Calu3 (cell line): ENCODE measurements at regions not wholly inside any gene's neighbourhood (a gene's known extent, or its start where the extent isn't known, plus 50 kb on each side); places are given as distances from the start of the nearest gene placed in this dataset.

ENCODE experiments used
- BruUV-seq: library from RNA; stranded (reverse); fragments of 400-500 nt; replicated peaks from 2 replicates; lab custom pipeline; 2021; lab: Mats Ljungman, UMichigan
- CTCF ChIA-PET: fragments of 300-600 bp; sonication (Branson Sonifier 250); formaldehyde crosslinking; loops from one replicate; lab custom pipeline; 2022; ENCODE audit warnings: antibody characterized with exemption; lab: Charles Lee
- DNase-seq: peaks from one replicate; pipeline ENCODE4 v3.0.0; 2022
- H3K27ac Mint-ChIP-seq: one replicate; pipeline ENCODE4 v1.8.0; 2022; ENCODE audit warnings: mixed read lengths; ENCODE audit not compliant: unreplicated experiment
- H3K27me3 Mint-ChIP-seq: one replicate; pipeline ENCODE4 v1.8.0; 2022; ENCODE audit warnings: mixed read lengths; ENCODE audit not compliant: unreplicated experiment
- H3K36me3 Mint-ChIP-seq: one replicate; pipeline ENCODE4 v1.8.0; 2022; ENCODE audit warnings: mild to moderate bottlenecking, moderate library complexity, mixed read lengths; ENCODE audit not compliant: insufficient read depth, unreplicated experiment
- H3K4me1 Mint-ChIP-seq: one replicate; pipeline ENCODE4 v1.8.0; 2022; ENCODE audit warnings: mild to moderate bottlenecking, low read depth, mixed read lengths; ENCODE audit not compliant: unreplicated experiment
- H3K4me3 Mint-ChIP-seq: one replicate; pipeline ENCODE4 v1.8.0; 2022; ENCODE audit warnings: mild to moderate bottlenecking, low read depth, moderate library complexity, mixed read lengths; ENCODE audit not compliant: unreplicated experiment
- H3K9me3 Mint-ChIP-seq: one replicate; pipeline ENCODE4 v1.8.0; 2022; ENCODE audit warnings: low read depth, mixed read lengths; ENCODE audit not compliant: unreplicated experiment
- intact Hi-C: fragments of 100-400 bp; cut with micrococcal nuclease; formaldehyde crosslinking; loops from one replicate; pipeline ENCODE4 v1.10.0; 2022; ENCODE audit not compliant: unreplicated experiment
- TF ChIP-seq, protein P1 (sequence below): fragments of 200-600 bp; IDR thresholded peaks from one replicate; pipeline ENCODE4 v1.8.0; 2022; ENCODE audit warnings: antibody characterized with exemption; ENCODE audit not compliant: unreplicated experiment

DNA sequence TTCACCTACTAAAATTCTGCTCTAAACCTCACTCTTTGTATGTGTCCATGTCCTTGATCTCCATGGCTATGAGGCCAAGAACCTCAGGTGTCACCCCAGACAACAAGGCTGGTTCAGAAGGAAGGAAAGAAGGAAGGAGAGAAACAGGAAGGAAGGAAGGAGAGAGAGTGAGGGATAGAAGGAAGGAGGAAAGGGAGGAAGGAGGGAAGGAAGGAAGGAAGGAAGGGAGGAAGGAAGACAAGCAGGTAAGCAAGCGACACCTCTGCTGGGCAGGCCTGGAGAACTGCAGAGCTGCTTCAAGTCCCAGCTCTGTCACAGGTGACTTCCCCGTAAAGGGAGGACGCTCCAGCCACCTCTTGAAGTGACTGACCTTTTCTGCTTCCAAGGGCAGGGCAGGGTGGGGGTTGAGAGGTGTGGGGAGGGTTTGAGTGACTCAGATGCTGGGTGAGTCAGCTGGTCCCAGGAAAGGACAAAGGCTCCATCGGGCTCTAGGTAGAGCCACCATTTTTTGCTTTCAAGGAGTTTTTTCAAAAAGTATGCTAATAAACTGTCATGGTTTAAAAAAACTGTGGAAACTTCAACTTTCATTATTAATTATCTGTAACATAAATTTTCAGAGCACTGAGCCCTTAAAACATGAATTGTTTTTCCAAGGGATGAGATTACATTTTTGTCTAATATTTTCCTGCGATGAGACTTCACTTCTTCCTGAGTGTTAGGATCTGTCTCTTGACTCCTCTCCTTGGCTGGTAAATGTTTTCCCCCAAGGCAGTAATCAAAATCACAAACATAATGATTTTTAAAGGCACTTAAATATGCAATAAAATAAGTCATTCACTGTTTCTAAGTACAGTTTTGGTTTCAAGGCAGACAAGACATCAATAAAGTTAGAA lies 90.1 kb upstream of the L3MBTL4 start:
- Mint-ChIP-seq H3K4me3 (no peak overlapping the region), H3K4me1 (no peaks in the 10 kb centered on the region), H3K27me3 (peaks cover 66% of the 10 kb centered on the region), H3K36me3 (no peaks in the 10 kb centered on the region), H3K9me3 (peaks cover 2% of the 10 kb centered on the region), H3K27ac (no peak overlapping the region)
- TF ChIP-seq, protein P1, sequence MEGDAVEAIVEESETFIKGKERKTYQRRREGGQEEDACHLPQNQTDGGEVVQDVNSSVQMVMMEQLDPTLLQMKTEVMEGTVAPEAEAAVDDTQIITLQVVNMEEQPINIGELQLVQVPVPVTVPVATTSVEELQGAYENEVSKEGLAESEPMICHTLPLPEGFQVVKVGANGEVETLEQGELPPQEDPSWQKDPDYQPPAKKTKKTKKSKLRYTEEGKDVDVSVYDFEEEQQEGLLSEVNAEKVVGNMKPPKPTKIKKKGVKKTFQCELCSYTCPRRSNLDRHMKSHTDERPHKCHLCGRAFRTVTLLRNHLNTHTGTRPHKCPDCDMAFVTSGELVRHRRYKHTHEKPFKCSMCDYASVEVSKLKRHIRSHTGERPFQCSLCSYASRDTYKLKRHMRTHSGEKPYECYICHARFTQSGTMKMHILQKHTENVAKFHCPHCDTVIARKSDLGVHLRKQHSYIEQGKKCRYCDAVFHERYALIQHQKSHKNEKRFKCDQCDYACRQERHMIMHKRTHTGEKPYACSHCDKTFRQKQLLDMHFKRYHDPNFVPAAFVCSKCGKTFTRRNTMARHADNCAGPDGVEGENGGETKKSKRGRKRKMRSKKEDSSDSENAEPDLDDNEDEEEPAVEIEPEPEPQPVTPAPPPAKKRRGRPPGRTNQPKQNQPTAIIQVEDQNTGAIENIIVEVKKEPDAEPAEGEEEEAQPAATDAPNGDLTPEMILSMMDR = no peak
- no peak for DNase-seq
- no TSS peak for BruUV-seq
- CTCF ChIA-PET = no interaction called here
- intact Hi-C loops = no loop called here

DNA sequence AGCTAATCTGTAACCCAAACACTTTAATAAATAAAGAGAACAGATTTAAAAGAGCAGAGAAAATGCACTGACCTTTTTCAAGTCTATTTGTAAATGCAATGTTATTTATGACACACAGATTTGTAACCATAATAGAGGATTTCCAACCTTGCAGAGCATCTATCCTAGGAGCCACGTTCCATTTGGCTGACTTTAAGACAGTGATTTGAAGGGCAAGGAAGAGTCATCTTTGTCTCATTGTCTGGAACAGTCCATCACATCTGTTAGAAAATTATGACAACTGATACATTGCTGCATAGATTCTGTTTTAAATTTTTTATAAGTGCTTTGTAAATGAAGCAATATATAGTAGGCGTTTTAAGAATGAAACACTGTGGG lies 90.8 kb upstream of the L3MBTL4 start:
- Mint-ChIP-seq H3K27ac (no peak overlapping the region), H3K9me3 (peaks cover 2% of the 10 kb centered on the region), H3K4me1 (no peaks in the 10 kb centered on the region), H3K36me3 (no peaks in the 10 kb centered on the region), H3K4me3 (no peak overlapping the region), H3K27me3 (peaks cover 72% of the 10 kb centered on the region)
- BruUV-seq = no TSS peak
- TF ChIP-seq, protein P1 = no peak
- DNase-seq = no peak
- CTCF ChIA-PET = no interaction called here
- intact Hi-C loops = no loop called here

DNA sequence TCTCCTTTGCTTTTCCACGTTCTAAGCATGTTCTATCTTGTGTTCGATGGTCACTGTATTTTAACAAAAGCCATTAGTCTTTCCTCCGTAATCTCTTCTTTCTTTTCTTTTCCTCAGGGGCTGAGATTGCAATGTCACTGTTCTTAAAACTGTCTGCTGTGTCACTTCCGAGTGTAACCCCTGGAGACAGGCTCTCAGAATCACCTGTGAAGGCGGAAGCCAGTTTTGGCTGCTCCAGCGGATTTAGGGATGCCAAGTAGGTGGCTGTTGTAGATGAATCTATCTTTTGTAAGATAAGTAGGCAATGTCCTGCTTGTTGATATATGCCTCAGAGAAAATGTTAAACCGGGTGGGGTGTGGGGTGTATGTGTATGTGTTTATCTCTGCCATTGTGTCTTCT lies 94.7 kb upstream of the L3MBTL4 start:
- Mint-ChIP-seq H3K27ac (no peak overlapping the region), H3K27me3 (peaks cover 71% of the 10 kb centered on the region), H3K36me3 (no peaks in the 10 kb centered on the region), H3K9me3 (peaks cover 2% of the 10 kb centered on the region), H3K4me1 (no peaks in the 10 kb centered on the region), H3K4me3 (no peak overlapping the region)
- intact Hi-C loops = no loop called here
- no peak for DNase-seq
- TF ChIP-seq, protein P1 = no peak
- no TSS peak for BruUV-seq
- CTCF ChIA-PET = no interaction called here

DNA sequence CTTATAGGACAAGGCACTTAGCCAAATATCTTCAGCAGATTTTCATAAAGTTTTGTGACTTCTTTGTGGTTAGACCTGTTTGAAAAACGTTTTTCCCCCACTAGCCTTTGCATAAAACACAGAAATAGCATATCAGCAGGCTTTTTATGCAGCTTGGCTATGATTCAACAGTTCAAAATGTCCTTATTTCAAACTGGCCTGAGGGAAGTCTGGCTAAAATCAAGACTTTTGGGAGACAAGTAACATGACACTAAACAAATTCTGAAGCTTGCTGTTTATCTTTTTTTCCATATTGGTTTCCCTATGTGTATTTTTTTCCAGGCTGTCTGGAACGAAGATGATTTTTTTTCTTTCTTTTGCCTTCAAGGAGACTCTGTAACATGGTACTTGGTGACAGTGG lies 95.1 kb upstream of the L3MBTL4 start:
- no TSS peak for BruUV-seq
- TF ChIP-seq, protein P1 = no peak
- intact Hi-C loops = loop anchor here (10.0 kb wide), 1 partner anchor 1435 kb away; no protein-coding TSS in a partner anchor
- no peaks in the 10 kb centered on the region for H3K36me3 Mint-ChIP-seq
- H3K27ac Mint-ChIP-seq = no peak overlapping the region
- CTCF ChIA-PET = no interaction called here
- peaks cover 66% of the 10 kb centered on the region for H3K27me3 Mint-ChIP-seq
- no peaks in the 10 kb centered on the region for H3K4me1 Mint-ChIP-seq
- H3K9me3 Mint-ChIP-seq = peaks cover 2% of the 10 kb centered on the region
- no peak for DNase-seq
- no peak overlapping the region for H3K4me3 Mint-ChIP-seq
